CD1c-positive myeloid dendritic cell (primary cell): ENCODE measurements at regions not wholly inside any gene's neighbourhood (a gene's known extent, or its start where the extent isn't known, plus 50 kb on each side); places are given as distances from the start of the nearest gene placed in this dataset.
"Not testable (repeated sequence)": the region's sequence is repeated elsewhere in the genome, so short reads cannot be mapped to it uniquely, and the experiment has no call there.

Source experiments
- DNase-seq: peaks from one replicate; pipeline ENCODE4 v3.0.0-alpha.2; 2016; ENCODE audit errors: extremely low spot score

DNA sequence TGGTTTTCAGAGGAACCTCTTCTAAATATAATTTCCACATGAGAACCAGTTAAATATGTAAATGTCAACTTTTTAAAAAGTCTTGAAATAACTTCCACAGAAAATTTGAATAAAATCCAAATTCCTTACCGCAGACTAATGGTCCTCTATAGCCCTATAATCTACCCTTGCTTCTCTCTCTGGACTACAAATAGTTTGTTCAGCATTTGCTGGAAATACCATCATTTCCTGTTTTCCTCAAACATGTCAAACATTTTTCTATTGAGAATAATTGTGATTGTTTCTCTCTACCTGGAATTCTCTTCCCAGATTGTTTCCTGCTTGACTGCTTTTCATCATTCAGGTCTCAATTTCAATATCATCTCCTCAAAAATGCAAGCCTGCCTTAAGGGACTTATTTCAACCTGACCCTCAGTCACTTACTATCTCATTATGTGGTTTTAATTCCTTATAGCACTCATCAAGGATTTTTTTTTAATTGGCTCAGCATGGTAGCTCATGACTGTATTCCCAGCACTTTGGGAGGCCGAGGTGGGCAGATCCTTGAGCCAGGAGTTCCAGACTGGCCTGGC, 898.9 kb upstream of the MIR17HG start:
- no peak for DNase-seq

DNA sequence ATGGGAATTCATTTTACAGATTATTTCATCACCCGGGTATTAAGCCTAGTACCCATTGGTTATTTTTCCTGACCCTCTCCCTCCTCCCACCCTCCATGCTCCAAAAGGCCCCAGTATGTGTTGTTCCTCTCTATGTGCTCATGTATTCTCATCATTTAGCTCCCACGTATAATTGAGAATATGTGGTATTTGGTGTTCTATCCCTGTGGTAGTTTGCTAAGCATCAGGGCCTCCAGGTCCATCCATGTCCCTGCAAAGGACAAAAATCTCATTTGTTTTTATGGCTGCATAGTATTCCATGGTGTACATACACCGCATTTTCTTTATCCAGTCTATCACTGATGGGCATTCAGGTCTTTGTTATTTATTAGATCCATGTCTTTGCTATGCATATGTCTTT, 894.1 kb upstream of the MIR17HG start:
- DNase-seq = no peak

DNA sequence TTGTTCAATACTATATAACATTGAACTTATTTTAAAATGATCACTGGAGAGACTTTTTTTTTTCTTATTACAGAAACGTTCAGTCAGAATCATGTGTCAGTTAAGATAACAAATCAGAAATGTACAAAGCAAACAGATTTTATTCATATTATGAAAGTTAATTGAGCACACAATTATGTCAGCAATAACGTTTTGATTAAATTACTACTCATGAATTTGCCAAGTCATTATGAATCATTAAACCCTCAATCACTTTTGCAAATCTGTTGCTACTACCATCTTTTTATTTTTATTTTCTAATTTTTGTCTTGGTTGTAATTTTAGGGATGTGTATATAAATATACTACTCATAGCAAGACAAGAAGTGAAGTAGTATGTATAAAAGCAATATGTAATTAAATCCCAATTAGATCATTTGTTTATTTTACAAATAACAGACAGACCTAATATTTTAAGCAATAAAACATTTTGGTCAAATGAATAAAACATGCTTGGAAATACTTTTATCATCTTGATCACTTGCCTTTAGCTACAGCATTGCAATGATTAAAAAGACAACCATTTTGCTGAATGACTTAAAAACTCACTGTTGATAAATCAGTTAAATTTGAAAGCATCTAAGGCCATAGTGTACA, 893.4 kb upstream of the MIR17HG start:
- DNase-seq = no peak

GRCh38 chr13:90455067-90455466, 892.4 kb upstream of the MIR17HG start:
- DNase-seq = no peak

GRCh38 chr13:90455823-90456222, 891.7 kb upstream of the MIR17HG start:
- no peak for DNase-seq

GRCh38 chr13:90461398-90461797, 886.1 kb upstream of the MIR17HG start:
- DNase-seq = no peak

GRCh38 chr13:90477216-90477615, 870.3 kb upstream of the MIR17HG start:
- DNase-seq = no peak

GRCh38 chr13:90483906-90484305, 863.6 kb upstream of the MIR17HG start:
- no peak for DNase-seq

DNA sequence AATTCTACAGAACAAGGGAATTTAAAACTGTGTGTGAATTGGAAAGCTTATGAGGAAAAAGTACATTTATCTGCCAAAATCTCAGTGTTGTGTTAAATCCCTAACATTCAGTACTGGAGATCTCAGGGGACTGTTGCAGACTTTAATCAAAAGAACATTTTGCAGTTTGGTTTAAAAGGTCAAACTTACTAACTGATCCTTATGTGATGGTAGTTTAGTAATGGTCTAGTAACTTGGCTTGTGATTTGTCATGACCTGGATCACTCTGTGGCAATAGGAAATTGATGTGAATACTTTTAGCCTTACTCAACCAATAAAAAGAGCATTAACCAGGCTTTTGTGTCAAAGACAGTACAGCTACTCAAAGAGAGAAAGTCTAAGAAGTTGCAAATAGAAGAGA, 862.1 kb upstream of the MIR17HG start:
- no peak for DNase-seq

- no peak for DNase-seq
Observed at GRCh38 chr13:90492872-90493271, 854.6 kb upstream of the MIR17HG start.

GRCh38 chr13:90493667-90494066, 853.8 kb upstream of the MIR17HG start:
- no peak for DNase-seq

DNA sequence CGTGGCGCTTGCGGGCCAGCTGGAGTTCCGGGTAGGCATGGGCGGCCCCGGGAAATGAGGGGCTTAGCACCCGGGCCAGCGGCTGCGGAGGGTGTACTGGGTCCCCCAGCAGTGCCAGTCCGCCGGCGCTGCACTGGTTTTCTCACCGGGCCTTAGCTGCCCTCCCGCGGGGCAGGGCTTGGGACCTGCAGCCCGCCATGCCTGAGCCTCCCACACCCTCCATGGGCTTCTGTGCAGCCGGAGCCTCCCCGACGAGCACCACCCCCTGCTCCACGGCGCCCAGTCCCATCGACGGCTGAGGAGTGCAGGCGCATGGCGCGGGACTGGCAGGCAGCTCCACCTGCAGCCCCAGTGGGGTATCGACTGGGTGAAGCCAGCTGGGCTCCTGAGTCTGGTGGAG, 852.6 kb upstream of the MIR17HG start:
- not testable (repeated sequence) for DNase-seq

- no peak for DNase-seq
Observed at GRCh38 chr13:90498096-90498495, 849.4 kb upstream of the MIR17HG start.

GRCh38 chr13:90498816-90499215, 848.7 kb upstream of the MIR17HG start:
- DNase-seq = no peak

- no peak for DNase-seq
Observed at GRCh38 chr13:90500569-90500968, 846.9 kb upstream of the MIR17HG start.

GRCh38 chr13:90502153-90502552, 845.3 kb upstream of the MIR17HG start:
- DNase-seq = no peak

DNA sequence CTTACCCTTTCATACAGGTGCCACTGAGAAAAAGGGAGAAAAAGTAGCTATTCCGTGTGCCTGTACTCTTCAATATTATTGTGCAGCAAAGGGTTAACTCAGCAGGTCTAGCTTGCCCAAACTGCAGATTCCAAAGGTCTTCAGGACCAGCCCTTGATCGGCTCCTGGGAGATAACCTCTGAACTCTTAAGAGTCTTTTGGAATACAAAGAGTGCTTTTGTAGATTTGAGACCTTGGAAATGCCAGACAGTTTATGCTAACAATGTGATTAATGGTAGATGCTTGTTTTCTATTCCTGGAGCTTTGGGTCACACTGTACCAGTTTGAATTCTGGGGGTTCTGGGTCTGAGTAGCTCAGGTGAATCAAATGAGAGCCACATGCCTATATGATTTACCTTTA, 844.7 kb upstream of the MIR17HG start:
- DNase-seq = no peak

- no peak for DNase-seq
Observed at GRCh38 chr13:90510319-90510718, 837.2 kb upstream of the MIR17HG start.

DNA sequence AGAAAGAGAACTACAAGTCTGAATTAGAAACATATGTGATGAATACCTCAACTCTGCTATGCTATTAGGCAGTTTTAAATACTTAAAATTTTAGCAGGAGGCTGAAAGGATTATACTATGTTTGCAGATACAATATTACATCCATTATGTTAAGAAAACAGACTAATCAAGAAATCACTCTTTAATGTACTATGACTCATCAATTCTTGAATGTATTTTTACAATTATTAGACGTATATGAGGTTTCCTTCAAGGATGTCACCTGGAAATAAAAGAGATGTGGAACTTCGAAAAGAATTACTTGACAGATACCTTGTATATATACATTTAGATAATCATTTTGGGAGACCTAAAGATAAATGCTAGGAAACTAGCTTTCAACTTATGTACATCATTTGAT, 835.6 kb upstream of the MIR17HG start:
- DNase-seq = no peak

DNA sequence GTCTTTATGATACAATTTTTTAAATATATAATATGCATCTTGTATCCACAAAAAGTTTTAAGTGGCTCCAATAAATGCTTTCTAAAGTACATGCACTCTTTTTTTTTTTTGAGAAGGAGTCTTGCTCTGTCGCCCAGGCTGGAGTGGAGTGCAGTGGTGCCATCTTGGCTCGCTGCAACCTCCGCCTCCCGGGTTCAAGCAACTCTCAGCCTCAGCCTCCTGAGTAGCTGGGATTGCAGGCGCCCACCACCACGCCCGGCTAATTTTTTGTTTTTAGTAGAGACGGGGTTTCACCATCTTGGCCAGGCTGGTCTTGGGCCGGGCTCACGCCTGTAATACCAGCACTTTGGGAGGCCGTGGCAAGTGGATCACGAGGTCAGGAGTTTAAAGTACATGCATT, 832.8 kb upstream of the MIR17HG start:
- DNase-seq = not testable (repeated sequence)

GRCh38 chr13:90518417-90518816, 829.1 kb upstream of the MIR17HG start:
- DNase-seq = no peak

DNA sequence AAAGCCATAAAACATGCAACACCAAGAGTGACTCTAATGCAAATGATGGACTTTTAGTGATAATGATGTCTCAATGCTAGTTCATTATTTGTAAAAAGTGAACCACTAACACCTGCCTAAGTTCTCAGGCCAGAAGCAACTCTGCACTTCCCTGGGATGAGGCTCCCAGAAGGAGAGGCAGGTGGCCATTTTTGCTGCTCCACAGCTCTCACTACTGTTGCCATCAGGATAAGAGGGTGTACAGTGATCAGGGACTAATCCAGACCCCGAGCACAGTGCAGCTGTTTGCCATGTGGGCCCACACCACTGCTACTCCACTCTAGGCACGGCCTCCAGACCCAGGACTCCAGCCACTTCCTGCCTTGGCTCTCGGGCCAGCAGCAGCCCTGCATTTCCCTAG, 828.3 kb upstream of the MIR17HG start:
- DNase-seq = no peak

DNA sequence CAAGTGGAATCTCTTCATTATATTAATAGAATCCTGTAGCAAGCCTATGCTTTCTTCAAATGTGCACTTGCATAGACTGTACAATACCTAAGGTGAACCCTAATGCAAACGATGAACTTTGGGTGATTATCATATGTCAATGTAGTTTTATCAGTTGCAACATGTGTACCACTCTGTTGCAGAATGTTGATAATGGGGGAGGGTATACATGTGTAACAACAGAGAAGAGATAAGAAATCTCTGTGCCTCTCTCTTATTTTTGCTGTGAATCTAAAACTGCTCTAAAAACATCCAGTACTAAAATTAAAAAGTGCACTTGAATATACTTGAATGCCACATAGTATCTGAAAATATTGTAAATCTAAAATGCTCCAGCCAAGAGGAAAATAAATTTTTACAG, 820.8 kb upstream of the MIR17HG start:
- DNase-seq = no peak

DNA sequence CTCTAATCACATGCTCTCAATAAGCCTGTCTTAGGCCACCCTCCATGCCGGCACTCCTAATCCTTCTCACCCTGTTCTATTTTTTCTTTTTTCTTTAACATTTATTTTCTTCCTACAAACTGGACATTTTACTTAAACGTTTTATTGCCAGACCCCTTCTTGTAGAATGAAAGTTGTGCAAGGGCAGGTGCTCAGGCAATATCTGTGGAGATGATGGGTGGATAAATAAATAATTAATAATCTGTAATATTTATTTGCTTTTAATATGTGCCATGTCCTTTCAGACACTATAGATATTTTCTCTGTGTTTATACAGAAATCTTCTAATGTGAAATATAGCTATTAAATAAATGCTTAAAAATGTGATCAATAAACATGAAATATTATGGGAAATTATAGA, 815.7 kb upstream of the MIR17HG start:
- DNase-seq = no peak
